GM18508 (cell line): ENCODE measurements at regions not wholly inside any gene's neighbourhood (a gene's known extent, or its start where the extent isn't known, plus 50 kb on each side); places are given as distances from the start of the nearest gene placed in this dataset.
"Not testable (repeated sequence)": the region's sequence is repeated elsewhere in the genome, so short reads cannot be mapped to it uniquely, and the experiment has no call there.

ENCODE experiments used
- ATAC-seq: cut with Tn5 transposase; IDR thresholded peaks from one replicate; pipeline ENCODE4 v1.9.1; 2021; ENCODE audit warnings: moderate number of reproducible peaks; ENCODE audit not compliant: insufficient read depth, unreplicated experiment

DNA sequence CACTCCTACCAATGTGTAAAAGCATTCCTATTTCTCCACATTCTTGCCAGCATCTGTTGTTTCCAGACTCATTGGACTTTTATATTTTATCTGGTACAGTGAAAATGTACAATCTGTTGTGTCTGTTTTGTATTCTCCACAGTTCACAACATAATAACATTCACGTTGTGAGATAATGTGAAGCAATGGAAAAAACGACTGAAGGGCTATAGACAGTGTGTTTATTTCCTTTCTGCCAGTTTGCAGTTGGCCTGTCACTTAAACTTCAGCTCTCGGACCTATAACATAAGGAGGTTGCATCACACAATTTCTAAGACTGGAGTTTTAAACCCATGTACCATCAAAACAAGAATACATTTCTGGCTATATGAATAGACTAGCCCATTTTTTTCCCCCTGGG is 965.5 kb upstream of the ATXN8OS start:
- no peak for ATAC-seq

DNA sequence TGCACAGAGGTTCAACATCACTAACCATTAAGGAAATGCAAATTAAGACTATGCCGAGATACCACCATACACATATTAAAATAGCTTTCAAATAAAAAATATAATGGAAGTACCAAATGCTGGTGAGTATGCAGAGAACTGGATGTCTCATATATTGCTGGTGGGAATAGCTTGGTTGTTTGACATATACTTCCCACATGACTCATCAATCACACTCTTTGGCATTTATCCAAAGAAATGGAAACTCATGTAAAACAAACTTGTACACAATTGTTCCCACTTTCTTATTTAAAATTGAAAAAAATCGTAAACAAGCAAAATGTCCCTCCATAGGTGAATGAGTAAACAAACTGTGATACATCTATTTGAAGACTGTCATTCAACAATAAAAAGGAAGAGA is 982.6 kb upstream of the ATXN8OS start:
- no peak for ATAC-seq

DNA sequence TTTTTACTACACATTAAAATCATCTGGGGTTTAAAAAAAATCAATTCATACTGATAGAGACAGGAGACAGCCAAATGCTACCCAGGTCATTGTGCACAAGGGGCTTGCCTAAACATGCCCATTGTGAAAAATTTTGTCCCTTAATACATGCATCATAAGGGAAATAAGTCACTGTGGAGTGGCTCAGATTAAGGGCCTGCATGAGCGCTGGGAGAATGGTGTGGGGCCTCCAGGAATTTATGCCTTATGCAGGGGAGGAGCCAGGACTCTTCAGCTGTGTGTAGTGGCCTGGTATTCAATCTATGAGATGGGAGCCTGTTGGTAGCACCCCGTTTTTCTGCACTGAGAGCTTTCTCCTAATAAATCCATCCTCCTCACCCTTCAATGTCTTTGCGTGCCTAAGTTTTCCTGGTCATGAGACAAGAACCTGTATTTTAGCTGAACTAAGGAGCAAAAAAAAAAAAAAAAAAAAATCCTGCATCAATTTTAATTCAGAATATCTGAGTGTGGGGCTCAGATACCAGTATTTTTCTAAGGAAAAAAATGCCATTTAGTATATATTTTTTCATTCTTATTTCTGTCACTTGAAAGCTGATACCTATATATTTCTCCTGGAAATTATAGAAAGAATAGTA is 997.6 kb upstream of the ATXN8OS start:
- ATAC-seq: no peak

DNA sequence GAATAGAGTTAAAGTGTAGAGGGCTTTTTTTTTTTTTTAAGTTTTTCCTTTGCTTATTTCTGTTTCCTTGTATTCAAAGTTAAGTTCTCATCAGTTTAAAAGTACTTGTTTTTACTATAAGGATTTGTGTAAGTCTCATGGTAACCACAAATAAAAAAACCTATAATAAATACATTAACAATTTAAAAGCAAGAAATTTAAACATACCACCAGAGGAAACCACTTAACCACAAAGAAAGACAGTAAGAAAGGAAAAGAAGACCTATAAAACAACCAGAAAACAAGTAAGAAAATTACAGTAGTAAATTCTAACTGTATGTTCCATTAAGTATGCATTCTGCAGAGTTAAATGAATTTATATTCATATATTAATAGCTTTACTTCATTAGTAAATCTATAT is 999.1 kb upstream of the ATXN8OS start:
- no peak for ATAC-seq

DNA sequence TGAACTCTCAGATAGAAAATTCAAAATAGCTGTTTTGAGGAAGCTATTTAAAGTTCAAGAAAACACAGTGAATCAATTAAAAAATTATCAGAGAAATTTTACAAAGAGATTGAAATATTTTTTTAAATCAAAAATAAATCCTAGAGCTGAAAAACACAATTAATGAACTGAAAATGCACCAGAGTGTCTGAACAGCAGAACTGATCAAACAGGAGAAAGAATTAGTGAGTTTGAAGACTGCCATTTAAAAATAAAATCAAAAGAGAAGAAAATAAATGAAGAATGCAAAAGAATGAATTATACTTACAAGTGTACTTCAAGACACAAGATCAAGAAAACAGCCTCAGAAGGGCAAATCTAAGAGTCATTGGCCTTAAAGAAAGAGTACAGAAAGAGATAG is 1000.2 kb upstream of the ATXN8OS start:
- ATAC-seq: no peak

DNA sequence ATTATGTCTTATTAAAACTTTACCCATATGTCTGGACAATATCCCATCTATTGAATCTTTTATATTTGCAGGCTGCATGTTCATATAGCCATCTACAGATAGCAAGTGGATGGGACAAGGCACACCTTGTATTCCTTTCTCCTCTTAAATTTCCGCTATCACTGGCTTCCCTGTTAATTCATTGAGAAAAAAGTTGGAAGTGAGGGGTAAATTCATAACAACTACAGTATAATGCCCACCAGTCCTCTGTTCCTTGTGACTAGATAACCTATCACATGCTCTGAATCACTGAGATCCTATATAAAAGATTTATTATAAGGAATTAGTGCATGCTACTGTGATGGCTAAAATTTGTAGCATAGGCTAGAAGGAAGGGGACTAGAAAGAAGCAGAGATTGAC is 1005.8 kb upstream of the ATXN8OS start:
- no peak for ATAC-seq

DNA sequence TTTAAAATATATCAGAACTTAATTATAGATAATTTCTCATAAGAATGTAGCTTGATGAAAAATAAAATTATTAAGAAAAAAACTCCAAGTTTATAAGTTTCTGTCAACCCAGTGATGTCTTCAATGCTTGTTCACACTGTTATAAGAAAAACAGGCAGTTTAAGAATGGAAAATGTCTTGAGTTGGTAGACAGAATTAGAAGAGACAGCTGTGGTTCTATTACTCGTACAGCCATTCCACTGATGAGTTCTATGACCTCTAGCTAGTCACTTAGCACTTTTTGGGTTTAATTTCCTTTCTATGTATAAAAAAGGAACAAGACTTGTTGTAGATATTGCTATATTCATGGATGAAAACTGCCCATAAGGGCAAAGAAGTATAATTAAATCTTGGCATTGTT is 1013.1 kb upstream of the ATXN8OS start:
- no peak for ATAC-seq

DNA sequence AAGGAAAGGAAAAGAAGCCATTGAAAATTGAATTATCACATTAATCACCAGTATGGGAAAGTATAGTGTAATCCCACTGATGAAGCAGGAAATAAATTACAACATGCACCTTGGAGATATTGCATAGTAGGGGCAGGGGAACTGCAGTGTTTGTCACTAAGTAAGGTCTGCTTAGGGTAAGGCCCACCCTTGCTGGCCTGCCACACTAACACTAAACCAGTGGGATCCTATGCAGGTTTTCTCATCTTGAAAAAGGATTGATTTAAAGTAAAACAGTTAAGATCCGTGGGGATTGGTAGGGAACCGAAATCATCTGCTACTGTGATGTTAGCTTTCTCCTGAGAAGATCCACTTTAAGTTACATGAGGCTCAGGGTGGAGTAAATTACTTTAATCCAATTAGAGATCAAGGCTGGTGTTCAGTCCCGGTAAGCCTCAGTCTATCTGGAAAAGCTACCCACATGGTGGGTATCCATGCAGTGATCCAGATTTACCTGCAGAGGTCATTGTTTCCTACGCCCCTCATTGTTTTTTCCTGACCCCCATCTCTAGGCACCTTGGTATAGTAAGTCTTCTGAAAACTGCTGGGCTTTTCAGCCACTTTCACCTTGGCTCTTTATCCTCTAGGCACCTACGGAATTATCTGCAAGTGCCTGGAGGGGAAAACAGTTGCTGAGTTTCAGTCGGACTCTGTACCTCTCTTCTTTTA is 1014.9 kb upstream of the ATXN8OS start:
- no peak for ATAC-seq

DNA sequence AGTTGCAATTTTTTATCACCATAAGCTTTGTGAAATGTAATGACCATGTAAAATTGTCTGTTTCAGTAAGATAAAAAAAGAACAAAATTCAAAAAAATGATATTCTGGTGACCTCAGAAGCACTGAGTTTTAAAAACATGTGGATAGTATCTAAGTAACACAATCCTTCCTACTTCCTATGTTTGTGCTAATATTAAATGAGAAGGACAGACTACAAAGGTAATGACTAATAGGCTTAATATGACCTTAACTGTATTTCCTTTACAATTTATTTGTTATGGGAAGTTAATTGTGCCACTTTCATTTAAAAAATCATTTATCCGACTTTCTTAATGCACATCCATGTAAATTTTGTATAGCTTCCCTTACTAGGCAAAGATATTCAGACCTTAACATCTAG is 1030.4 kb upstream of the ATXN8OS start:
- no peak for ATAC-seq

DNA sequence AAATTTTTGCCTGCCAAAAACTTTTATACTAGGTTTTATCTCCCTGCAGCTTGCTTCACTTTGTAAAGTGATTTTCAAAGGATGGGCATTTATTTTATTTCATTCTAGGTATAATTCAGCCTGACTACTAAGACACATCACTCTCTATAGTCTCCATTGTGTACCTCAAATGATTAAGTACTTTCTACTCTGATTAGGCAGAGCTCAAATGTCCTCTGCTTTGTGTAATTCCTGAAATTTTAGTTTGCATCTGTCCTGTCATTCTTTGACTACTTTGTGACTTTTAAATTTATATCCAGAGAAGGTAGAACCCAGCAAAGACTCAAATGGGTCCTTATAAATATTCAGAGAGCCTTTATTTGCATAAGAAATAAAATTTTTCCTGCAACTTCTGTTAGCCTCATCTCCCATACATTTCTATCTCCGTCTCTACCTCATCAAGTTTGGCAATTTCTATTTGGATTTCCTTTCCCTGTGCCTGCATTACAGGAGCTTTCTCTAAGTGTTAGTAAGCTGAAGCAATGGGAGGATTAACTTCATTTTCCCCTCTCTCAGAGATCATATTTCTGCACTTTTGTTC is 1038.0 kb upstream of the ATXN8OS start:
- ATAC-seq: no peak

DNA sequence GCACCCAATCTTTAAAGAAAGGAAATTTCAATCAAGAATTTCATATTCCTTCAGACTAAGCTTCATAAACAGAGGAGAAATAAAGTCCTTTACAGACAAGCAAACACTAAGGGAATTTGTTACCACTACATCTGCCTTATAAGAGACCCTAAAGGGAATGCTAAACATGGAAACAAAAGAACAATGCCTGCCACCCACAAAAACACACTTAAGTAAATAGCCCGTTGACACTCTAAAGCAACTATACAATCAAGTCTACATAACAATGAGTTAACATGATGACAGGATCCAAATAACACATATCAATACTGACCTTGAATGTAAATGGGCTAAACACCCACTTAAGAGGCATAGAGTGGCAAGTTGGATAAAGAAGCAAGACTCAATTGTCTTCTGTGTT is 1056.9 kb upstream of the ATXN8OS start:
- ATAC-seq: no peak

DNA sequence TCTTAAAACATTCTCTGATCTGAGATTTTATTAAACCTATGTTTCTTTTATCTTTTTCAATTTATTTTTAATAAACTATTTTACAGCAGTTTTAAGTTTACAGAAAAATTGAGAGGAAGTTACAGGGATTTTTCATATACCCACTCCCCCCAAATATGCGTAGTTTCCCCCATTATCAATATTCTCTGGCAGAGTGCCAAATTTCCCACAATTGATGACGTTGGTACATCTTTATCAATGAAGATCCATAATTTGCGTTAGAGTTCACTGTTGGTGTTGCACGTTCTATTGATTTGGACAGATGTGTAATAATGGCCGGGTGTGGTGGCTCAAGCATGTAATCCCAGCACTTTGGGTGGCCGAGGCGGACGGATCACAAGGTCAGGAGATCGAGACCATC is 1063.0 kb upstream of the ATXN8OS start:
- ATAC-seq: no peak

DNA sequence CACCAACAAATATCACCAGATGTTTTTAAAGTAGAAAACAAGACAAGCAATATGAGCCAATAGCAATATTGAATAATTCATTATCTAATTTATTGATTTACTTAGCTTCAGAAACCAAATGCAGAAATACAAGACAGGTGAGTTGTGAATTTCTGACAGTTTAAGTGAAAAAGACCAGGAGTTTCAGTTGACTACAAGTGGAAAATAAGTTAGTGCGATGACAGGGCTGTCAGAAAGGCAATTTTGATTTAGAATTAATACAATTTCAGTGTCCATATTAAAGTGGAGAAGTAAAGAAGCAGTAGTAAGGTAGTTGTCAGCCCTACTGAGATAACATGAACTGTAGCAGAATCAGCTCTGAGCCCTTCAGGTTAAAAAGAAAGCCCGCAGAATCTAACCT is 1066.7 kb upstream of the ATXN8OS start:
- no peak for ATAC-seq

DNA sequence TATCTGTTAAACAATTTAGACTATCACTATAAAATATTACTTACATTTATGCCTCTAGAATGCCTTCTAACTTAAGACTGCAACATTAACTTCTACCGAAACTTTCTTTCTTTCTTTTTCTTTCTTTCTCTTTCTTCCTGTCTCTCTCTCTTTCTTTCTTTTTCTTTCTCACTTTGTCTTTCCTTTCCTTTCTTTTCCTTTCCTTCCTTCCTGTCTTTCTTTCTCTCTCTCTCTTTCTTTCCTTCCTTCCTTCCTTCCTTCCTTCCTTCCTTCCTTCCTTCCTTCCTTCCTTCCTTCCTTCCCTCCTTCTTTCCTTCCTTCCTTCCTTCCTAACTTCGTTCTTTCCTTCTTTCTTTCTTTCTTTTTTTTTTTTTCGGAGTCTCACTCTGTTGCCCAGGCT is 1071.9 kb upstream of the ATXN8OS start:
- ATAC-seq: no peak

DNA sequence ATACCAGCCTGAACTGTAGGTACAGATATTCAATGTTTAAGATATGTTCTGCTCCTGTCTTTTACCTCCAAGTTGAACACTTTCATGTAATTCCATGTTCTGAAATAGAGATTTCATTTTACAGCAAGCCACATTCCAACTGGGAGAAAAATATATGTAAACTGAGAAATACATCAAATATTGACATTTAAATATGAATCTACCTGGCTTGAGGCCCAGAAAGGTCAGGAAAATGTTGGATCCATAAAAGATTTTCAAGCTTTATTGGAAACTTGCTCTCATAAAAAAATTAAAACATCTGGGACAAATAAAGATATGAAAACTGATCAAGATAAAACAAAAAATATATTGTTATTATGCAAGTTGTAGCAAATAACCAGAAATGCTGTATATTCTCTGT is 1078.7 kb upstream of the ATXN8OS start:
- ATAC-seq: no peak

DNA sequence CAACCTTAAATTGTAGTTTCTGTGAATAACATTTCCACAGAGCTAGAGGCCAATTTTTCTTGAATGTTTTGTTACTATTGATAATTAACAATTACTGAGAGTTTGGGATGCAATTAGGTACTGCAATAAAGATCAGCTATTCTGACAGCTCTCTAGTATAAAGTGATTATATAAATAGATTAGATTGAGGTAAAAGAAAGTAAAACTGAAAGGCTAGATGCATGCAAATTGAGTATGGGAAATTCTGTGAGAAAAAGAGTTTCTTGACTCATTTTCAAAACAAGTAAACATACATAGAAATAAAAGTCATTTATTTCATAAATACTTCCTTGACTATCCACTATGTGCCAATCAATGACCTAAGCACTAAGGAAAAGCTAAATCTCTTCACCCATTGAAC is 1087.5 kb upstream of the ATXN8OS start:
- ATAC-seq: no peak

DNA sequence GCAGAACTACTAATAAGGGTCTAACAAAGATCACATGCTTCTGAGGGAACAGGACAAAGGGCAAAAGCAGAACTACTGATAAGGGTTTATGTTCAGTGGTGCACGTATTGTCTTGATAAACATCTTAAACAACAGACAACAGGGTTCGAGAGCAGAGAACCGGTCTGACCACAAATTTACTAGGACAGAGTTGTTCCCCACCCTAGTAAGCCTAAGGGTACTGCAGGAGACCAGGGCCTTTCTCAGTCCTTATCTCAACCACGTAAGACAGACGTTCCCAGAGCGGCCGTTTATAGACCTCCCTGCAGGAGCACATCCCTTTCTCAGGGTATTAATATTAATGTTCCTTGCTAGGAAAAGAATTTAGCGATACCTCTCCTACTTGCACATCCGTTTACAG is 1089.5 kb upstream of the ATXN8OS start:
- not testable (repeated sequence) for ATAC-seq

DNA sequence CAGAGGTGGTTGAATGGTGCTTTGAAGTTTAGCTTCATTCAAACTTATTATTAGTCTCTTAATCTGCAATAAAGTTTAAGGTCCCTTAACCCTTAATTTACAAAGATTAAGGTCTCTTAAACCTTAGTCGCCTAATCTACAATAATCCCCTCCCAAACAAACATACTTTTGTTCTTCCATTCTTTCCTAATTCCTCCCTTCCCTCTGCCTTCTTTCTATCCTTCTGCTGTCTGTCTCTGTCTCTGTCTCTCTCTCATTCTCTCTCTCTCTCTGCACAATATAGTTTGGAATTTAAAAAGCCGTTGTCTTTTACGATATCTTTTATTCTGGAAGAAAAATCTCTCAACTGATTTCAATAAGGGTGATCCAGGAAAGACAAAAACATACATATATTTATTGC is 1096.8 kb upstream of the ATXN8OS start:
- no peak for ATAC-seq

DNA sequence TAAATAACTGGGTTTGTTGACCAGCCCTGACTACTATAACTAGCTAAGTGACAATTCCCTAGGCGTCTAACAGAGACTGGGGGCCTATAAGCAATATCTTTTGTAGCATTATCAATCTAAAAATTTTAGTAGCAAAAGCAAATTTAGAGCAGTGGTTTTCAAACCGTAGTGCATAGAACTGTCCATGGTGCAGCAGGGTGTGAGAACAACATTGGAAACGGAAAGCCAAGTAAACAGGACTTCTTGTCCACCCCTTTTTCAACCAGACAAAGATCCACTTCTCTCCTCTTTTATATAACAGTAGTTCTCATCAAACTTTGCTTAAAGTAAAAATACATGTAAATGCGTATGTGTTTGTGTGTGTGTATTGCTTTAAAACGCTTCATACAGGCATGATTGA is 1099.1 kb upstream of the ATXN8OS start:
- no peak for ATAC-seq

DNA sequence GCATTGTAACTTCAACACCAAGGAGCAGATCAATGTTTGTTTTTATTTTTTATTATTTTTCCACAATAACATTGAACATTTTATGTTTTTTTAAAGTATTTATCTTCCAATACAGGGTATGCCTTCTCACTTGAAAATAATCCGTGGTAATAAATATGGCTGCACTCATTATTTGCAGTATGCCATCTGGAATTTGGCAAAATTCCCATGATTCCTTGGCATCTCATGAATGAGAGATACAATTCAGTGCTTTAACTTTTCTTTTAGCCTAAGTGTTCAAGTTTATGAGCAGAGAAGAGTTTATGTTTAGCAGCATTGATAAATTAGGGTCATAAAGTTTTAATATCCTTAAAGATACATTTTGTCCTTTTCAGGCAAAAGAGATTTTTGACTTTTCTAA is 1109.6 kb upstream of the ATXN8OS start:
- ATAC-seq: no peak

DNA sequence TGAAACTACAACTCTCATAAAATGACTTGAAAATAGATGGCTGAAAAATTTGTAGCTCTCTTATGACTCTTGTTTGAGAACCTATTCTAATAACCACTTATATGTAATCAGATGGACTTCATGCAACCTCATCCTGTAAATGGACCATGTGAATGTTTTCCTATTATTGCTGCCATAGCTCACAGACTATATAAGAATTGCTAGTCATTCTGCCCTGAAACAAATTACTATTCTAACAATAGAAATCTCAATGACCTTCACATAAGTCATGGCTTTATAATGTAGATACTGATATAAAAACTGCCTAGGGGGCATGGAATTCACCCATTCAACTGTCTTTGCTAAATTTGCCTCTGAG is 1111.0 kb upstream of the ATXN8OS start:
- ATAC-seq: no peak
